GM18519 (cell line): ENCODE measurements at regions not wholly inside any gene's neighbourhood (a gene's known extent, or its start where the extent isn't known, plus 50 kb on each side); places are given as distances from the start of the nearest gene placed in this dataset.

Experiments
- ATAC-seq: cut with Tn5 transposase; IDR thresholded peaks from one replicate; pipeline ENCODE4 v1.9.1; 2021; ENCODE audit warnings: mild to moderate bottlenecking, moderate library complexity; ENCODE audit not compliant: unreplicated experiment, low FRiP score

GRCh38 chr5:6041977-6042550, 336.3 kb downstream of the MED10 start:
- ATAC-seq = no peak

- ATAC-seq = no peak
These were observed 339.2 kb downstream of the MED10 start for GRCh38 chr5:6039111-6039510.

- ATAC-seq = no peak
These were observed 342.3 kb downstream of the MED10 start for GRCh38 chr5:6036006-6036405.

- no peak for ATAC-seq
These were observed 348.5 kb downstream of the MED10 start for GRCh38 chr5:6029811-6030271.

- no peak for ATAC-seq
These were observed 351.5 kb downstream of the MED10 start for GRCh38 chr5:6026766-6027406.

- ATAC-seq = no peak
These were observed 358.7 kb downstream of the MED10 start for GRCh38 chr5:6019612-6020011.

GRCh38 chr5:6013506-6013905, 364.8 kb downstream of the MED10 start:
- no peak for ATAC-seq

GRCh38 chr5:6011199-6011598, 367.1 kb downstream of the MED10 start:
- ATAC-seq = no peak

GRCh38 chr5:6006838-6007314, 371.5 kb downstream of the MED10 start:
- ATAC-seq = no peak

GRCh38 chr5:6003040-6003825, 375.1 kb downstream of the MED10 start:
- ATAC-seq = no peak

- no peak for ATAC-seq
These were observed 377.5 kb downstream of the MED10 start for GRCh38 chr5:6000867-6001266.

- no peak for ATAC-seq
These were observed 382.5 kb downstream of the MED10 start for GRCh38 chr5:5995819-5996218.

- ATAC-seq = no peak
These were observed 391.7 kb downstream of the MED10 start for GRCh38 chr5:5986492-5987178.

GRCh38 chr5:5985332-5985731, 393.0 kb downstream of the MED10 start:
- ATAC-seq = no peak

GRCh38 chr5:5983261-5983980, 394.9 kb downstream of the MED10 start:
- ATAC-seq = no peak

GRCh38 chr5:5981562-5981961, 396.8 kb downstream of the MED10 start:
- ATAC-seq = no peak

GRCh38 chr5:5980538-5980895, 397.8 kb downstream of the MED10 start:
- no peak for ATAC-seq

GRCh38 chr5:5979761-5980537, 398.4 kb downstream of the MED10 start:
- no peak for ATAC-seq

- no peak for ATAC-seq
These were observed 399.0 kb downstream of the MED10 start for GRCh38 chr5:5979377-5979760.
